ENCODE measurements at regions not wholly inside any gene's neighbourhood (a gene's known extent, or its start where the extent isn't known, plus 50 kb on each side); places are given as distances from the start of the nearest gene placed in this dataset.

GRCh38 chr7:22676385-22676784 is 50.6 kb upstream of the IL6 start:
- DNase-seq: no peak
- peaks cover 2% of the 10 kb centered on the region for H3K27me3 Mint-ChIP-seq
- peak overlapping the region; percentile 2 for H3K4me3 Mint-ChIP-seq
- H3K9me3 Mint-ChIP-seq: peaks cover 22% of the 10 kb centered on the region
- POLR2A ChIA-PET: no interaction called here
- peaks cover 43% of the 10 kb centered on the region for H3K36me3 Mint-ChIP-seq (ENCODE audit: low read depth)
- peak overlapping the region; percentile 83 for H3K27ac Mint-ChIP-seq
- CTCF ChIA-PET: interaction anchor here (1.0 kb wide), 1 partner anchor 23 kb away, joined by 3 read pairs; no protein-coding TSS in a partner anchor
- peaks cover 93% of the 10 kb centered on the region for H3K4me1 Mint-ChIP-seq

GRCh38 chr7:22675917-22676343 is 51.1 kb upstream of the IL6 start:
- H3K27ac Mint-ChIP-seq: peak overlapping the region; percentile 83
- peaks cover 19% of the 10 kb centered on the region for H3K9me3 Mint-ChIP-seq
- DNase-seq: peak; percentile 80
- peak overlapping the region; percentile 2 for H3K4me3 Mint-ChIP-seq
- peaks cover 2% of the 10 kb centered on the region for H3K27me3 Mint-ChIP-seq
- ChIA-PET CTCF (interaction anchor here (0.7 to 1.0 kb wide), 2 partner anchors 13 to 24 kb away, joined by 3 read pairs; no protein-coding TSS in a partner anchor), POLR2A (no interaction called here)
- peaks cover 40% of the 10 kb centered on the region for H3K36me3 Mint-ChIP-seq (ENCODE audit: low read depth)
- H3K4me1 Mint-ChIP-seq: peaks cover 91% of the 10 kb centered on the region

- Mint-ChIP-seq H3K9me3 (peaks cover 16% of the 10 kb centered on the region), H3K36me3 (ENCODE audit: low read depth) (peaks cover 37% of the 10 kb centered on the region), H3K27me3 (peaks cover 2% of the 10 kb centered on the region), H3K4me3 (no peak overlapping the region), H3K4me1 (peaks cover 86% of the 10 kb centered on the region), H3K27ac (peak overlapping the region; percentile 83)
- ChIA-PET CTCF (interaction anchor here (0.6 to 1.0 kb wide), 3 partner anchors 14 to 512 kb away, joined by 3 to 7 read pairs (median 3); no protein-coding TSS in a partner anchor), POLR2A (no interaction called here)
- DNase-seq: no peak
These were observed 51.6 kb upstream of the IL6 start for GRCh38 chr7:22675421-22675820.

- H3K4me1 Mint-ChIP-seq: peaks cover 70% of the 10 kb centered on the region
- ChIA-PET CTCF (interaction anchor here (0.9 to 1.2 kb wide), 2 partner anchors 8 to 12 kb away, joined by 3 to 6 read pairs; no protein-coding TSS in a partner anchor), POLR2A (interaction anchor here (0.7 kb wide), 1 partner anchor 54 kb away, joined by 3 read pairs; the partner anchor contains the start of gene IL6)
- DNase-seq: peak; percentile 27
- H3K4me3 Mint-ChIP-seq: peak overlapping the region; percentile 0
- peaks cover 30% of the 10 kb centered on the region for H3K36me3 Mint-ChIP-seq (ENCODE audit: low read depth)
- H3K9me3 Mint-ChIP-seq: peaks cover 8% of the 10 kb centered on the region
- peak overlapping the region; percentile 66 for H3K27ac Mint-ChIP-seq
- H3K27me3 Mint-ChIP-seq: peaks cover 7% of the 10 kb centered on the region
These were observed 53.9 kb upstream of the IL6 start for GRCh38 chr7:22672846-22673680.

GRCh38 chr7:22671177-22671879 is 55.7 kb upstream of the IL6 start:
- ChIA-PET POLR2A (no interaction called here), CTCF (no interaction called here)
- Mint-ChIP-seq H3K9me3 (peaks cover 11% of the 10 kb centered on the region), H3K4me3 (no peak overlapping the region), H3K27ac (no peak overlapping the region), H3K27me3 (peaks cover 11% of the 10 kb centered on the region), H3K36me3 (ENCODE audit: low read depth) (peaks cover 33% of the 10 kb centered on the region), H3K4me1 (peaks cover 65% of the 10 kb centered on the region)
- no peak for DNase-seq

GRCh38 chr7:22670422-22670815 is 56.6 kb upstream of the IL6 start:
- Mint-ChIP-seq H3K36me3 (ENCODE audit: low read depth) (peaks cover 31% of the 10 kb centered on the region), H3K4me3 (no peak overlapping the region), H3K27me3 (peaks cover 11% of the 10 kb centered on the region), H3K27ac (no peak overlapping the region), H3K4me1 (peaks cover 64% of the 10 kb centered on the region), H3K9me3 (peaks cover 11% of the 10 kb centered on the region)
- ChIA-PET CTCF (no interaction called here), POLR2A (no interaction called here)
- DNase-seq: no peak

- Mint-ChIP-seq H3K4me3 (no peak overlapping the region), H3K27me3 (peaks cover 11% of the 10 kb centered on the region), H3K9me3 (peaks cover 11% of the 10 kb centered on the region), H3K36me3 (ENCODE audit: low read depth) (peaks cover 28% of the 10 kb centered on the region), H3K27ac (no peak overlapping the region), H3K4me1 (peaks cover 58% of the 10 kb centered on the region)
- CTCF ChIA-PET: no interaction called here
- POLR2A ChIA-PET: no interaction called here
- no peak for DNase-seq
These were observed 57.1 kb upstream of the IL6 start for GRCh38 chr7:22669692-22670421.

GRCh38 chr7:22668971-22669401 is 58.0 kb upstream of the IL6 start:
- peaks cover 54% of the 10 kb centered on the region for H3K4me1 Mint-ChIP-seq
- H3K27ac Mint-ChIP-seq: no peak overlapping the region
- no peak overlapping the region for H3K4me3 Mint-ChIP-seq
- H3K9me3 Mint-ChIP-seq: peaks cover 7% of the 10 kb centered on the region
- peaks cover 27% of the 10 kb centered on the region for H3K36me3 Mint-ChIP-seq (ENCODE audit: low read depth)
- ChIA-PET POLR2A (no interaction called here), CTCF (no interaction called here)
- peaks cover 11% of the 10 kb centered on the region for H3K27me3 Mint-ChIP-seq
- no peak for DNase-seq

GRCh38 chr7:22667562-22668239 is 59.3 kb upstream of the IL6 start:
- Mint-ChIP-seq H3K27me3 (peaks cover 12% of the 10 kb centered on the region), H3K4me1 (peaks cover 53% of the 10 kb centered on the region), H3K27ac (peak overlapping the region; percentile 63), H3K4me3 (no peak overlapping the region), H3K36me3 (ENCODE audit: low read depth) (peaks cover 16% of the 10 kb centered on the region), H3K9me3 (peaks cover 3% of the 10 kb centered on the region)
- DNase-seq: no peak
- CTCF ChIA-PET: interaction anchor here (0.8 to 0.9 kb wide), 2 partner anchors 11 to 28 kb away, joined by 3 to 4 read pairs; no protein-coding TSS in a partner anchor
- POLR2A ChIA-PET: no interaction called here

GRCh38 chr7:22667187-22667561 is 59.8 kb upstream of the IL6 start:
- peaks cover 50% of the 10 kb centered on the region for H3K4me1 Mint-ChIP-seq
- no peak overlapping the region for H3K4me3 Mint-ChIP-seq
- H3K27ac Mint-ChIP-seq: no peak overlapping the region
- no peak for DNase-seq
- ChIA-PET CTCF (interaction anchor here (0.8 to 0.9 kb wide), 2 partner anchors 12 to 27 kb away, joined by 3 to 4 read pairs; no protein-coding TSS in a partner anchor), POLR2A (no interaction called here)
- peaks cover 12% of the 10 kb centered on the region for H3K36me3 Mint-ChIP-seq (ENCODE audit: low read depth)
- peaks cover 15% of the 10 kb centered on the region for H3K27me3 Mint-ChIP-seq
- H3K9me3 Mint-ChIP-seq: peaks cover 3% of the 10 kb centered on the region

- no peak overlapping the region for H3K4me3 Mint-ChIP-seq
- peaks cover 3% of the 10 kb centered on the region for H3K9me3 Mint-ChIP-seq
- no peak overlapping the region for H3K27ac Mint-ChIP-seq
- H3K27me3 Mint-ChIP-seq: peaks cover 18% of the 10 kb centered on the region
- CTCF ChIA-PET: interaction anchor here (0.8 to 0.9 kb wide), 2 partner anchors 12 to 27 kb away, joined by 3 to 4 read pairs; no protein-coding TSS in a partner anchor
- H3K36me3 Mint-ChIP-seq (ENCODE audit: low read depth): peaks cover 12% of the 10 kb centered on the region
- POLR2A ChIA-PET: no interaction called here
- DNase-seq: no peak
- peaks cover 46% of the 10 kb centered on the region for H3K4me1 Mint-ChIP-seq
These were observed 60.3 kb upstream of the IL6 start for GRCh38 chr7:22666732-22667131.

GRCh38 chr7:22665923-22666322 is 61.1 kb upstream of the IL6 start:
- ChIA-PET CTCF (no interaction called here), POLR2A (no interaction called here)
- H3K27ac Mint-ChIP-seq: no peak overlapping the region
- peak; percentile 20 for DNase-seq
- peaks cover 23% of the 10 kb centered on the region for H3K27me3 Mint-ChIP-seq
- peaks cover 40% of the 10 kb centered on the region for H3K4me1 Mint-ChIP-seq
- peaks cover 3% of the 10 kb centered on the region for H3K9me3 Mint-ChIP-seq
- H3K4me3 Mint-ChIP-seq: no peak overlapping the region
- H3K36me3 Mint-ChIP-seq (ENCODE audit: low read depth): peaks cover 12% of the 10 kb centered on the region

All from activated CD4-positive, alpha-beta T cell treated with anti-CD3 and anti-CD28 coated beads, Interleukin-2, amount 10 ng/mL, durations not matched to agents 7 days and 5 days (primary cell).